Astrocyte (in vitro differentiated cells and primary cell): ENCODE measurements at regions not wholly inside any gene's neighbourhood (a gene's known extent, or its start where the extent isn't known, plus 50 kb on each side); places are given as distances from the start of the nearest gene placed in this dataset.

Experiments
- DNase-seq: peaks from one replicate; pipeline ENCODE4 v3.0.0-alpha.2; 2010; ENCODE audit warnings: low read depth
- FAIRE-seq: peaks from 2 replicates; lab custom pipeline; 2011; peaks lifted over from hg19 to GRCh38; lab: Jason Lieb, UNC
- H2AFZ ChIP-seq: 2 replicates; pipeline ENCODE4 v1.6.0; 2012; ENCODE audit warnings: low read depth, low read length, inconsistent platforms
- H3K27ac ChIP-seq: 2 replicates; pipeline ENCODE4 v1.5.1; 2011; ENCODE audit warnings: low read depth, low read length, inconsistent platforms
- H3K27me3 ChIP-seq: 2 replicates; pipeline ENCODE4 v1.6.0; 2011; ENCODE audit warnings: low read length, inconsistent platforms; ENCODE audit not compliant: insufficient read depth
- H3K36me3 ChIP-seq: 2 replicates; pipeline ENCODE4 v1.5.1; 2011; ENCODE audit warnings: low read length, inconsistent platforms; ENCODE audit not compliant: insufficient read depth
- H3K4me1 ChIP-seq: 2 replicates; pipeline ENCODE4 v1.5.1; 2011; ENCODE audit warnings: low read length, inconsistent platforms; ENCODE audit not compliant: insufficient read depth
- H3K4me2 ChIP-seq: 2 replicates; pipeline ENCODE4 v1.6.0; 2012; ENCODE audit warnings: low read length, inconsistent platforms
- H3K4me3 ChIP-seq: 2 replicates; pipeline ENCODE4 v1.5.1; 2011; ENCODE audit warnings: low read depth, mild to moderate bottlenecking, low read length, inconsistent platforms; ENCODE audit not compliant: insufficient read depth
- H3K79me2 ChIP-seq: 2 replicates; pipeline ENCODE4 v1.6.0; 2012; ENCODE audit warnings: mild to moderate bottlenecking, low read length, inconsistent platforms; ENCODE audit not compliant: insufficient read depth
- H3K9ac ChIP-seq: 2 replicates; pipeline ENCODE4 v1.6.0; 2012; ENCODE audit warnings: mild to moderate bottlenecking, low read length, inconsistent platforms
- H3K9me3 ChIP-seq: 2 replicates; pipeline ENCODE4 v1.5.1; 2012; ENCODE audit warnings: low read depth, mild to moderate bottlenecking, low read length, inconsistent platforms; ENCODE audit not compliant: insufficient read depth
- H4K20me1 ChIP-seq: 2 replicates; pipeline ENCODE4 v1.6.0; 2012; ENCODE audit warnings: low read length, inconsistent platforms; ENCODE audit not compliant: insufficient read depth
- H3K27ac Mint-ChIP-seq: one replicate; pipeline ENCODE4 v1.8.0; 2021; ENCODE audit warnings: mild to moderate bottlenecking, mixed read lengths; ENCODE audit not compliant: unreplicated experiment
- H3K27me3 Mint-ChIP-seq: one replicate; pipeline ENCODE4 v1.8.0; 2021; ENCODE audit warnings: low read depth, mixed read lengths; ENCODE audit not compliant: unreplicated experiment
- H3K36me3 Mint-ChIP-seq: one replicate; pipeline ENCODE4 v1.8.0; 2021; ENCODE audit warnings: low read depth, mixed read lengths; ENCODE audit not compliant: unreplicated experiment
- H3K4me1 Mint-ChIP-seq: one replicate; pipeline ENCODE4 v1.8.0; 2021; ENCODE audit warnings: low read depth, mixed read lengths; ENCODE audit not compliant: unreplicated experiment
- H3K4me3 Mint-ChIP-seq: one replicate; pipeline ENCODE4 v1.8.0; 2021; ENCODE audit warnings: mild to moderate bottlenecking, moderate library complexity, mixed read lengths; ENCODE audit not compliant: unreplicated experiment
- H3K9me3 Mint-ChIP-seq: one replicate; pipeline ENCODE4 v1.8.0; 2021; ENCODE audit warnings: mild to moderate bottlenecking, mixed read lengths; ENCODE audit not compliant: unreplicated experiment
- EZH2 ChIP-seq: IDR thresholded peaks from 2 replicates; pipeline ENCODE4 v1.6.1; 2012; ENCODE audit warnings: mild to moderate bottlenecking, low read length, inconsistent platforms; ENCODE audit not compliant: insufficient read depth
- TF ChIP-seq, protein P1 (sequence below): IDR thresholded peaks from 2 replicates; pipeline ENCODE4 v1.5.1; 2011; ENCODE audit warnings: low read depth, mild to moderate bottlenecking, inconsistent platforms, low read length, moderate library complexity; ENCODE audit not compliant: insufficient read depth

DNA sequence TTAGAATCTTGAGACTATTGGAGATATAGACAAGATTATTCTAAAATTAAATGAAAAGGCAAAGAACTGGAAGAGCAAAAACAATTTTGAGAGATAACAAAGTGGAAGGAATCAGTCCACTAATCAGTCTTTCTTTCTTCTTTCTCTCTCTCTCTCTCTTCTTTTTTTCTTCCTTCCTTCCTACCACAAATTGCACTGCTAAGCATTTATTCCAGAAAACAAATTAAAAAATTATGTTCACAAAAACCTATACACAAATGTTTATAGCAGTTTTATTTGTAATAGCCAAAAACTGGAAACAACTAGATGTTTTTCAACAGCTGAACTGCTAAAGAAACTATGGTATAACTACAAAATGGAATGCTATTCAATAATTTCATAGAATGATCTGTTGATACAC, 291.9 kb upstream of the FTMT start:
- Histone ChIP-seq H3K4me2 (no peak overlapping the region), H3K79me2 (no peaks in the 10 kb centered on the region), H3K27me3 (no peaks in the 10 kb centered on the region), H2AFZ (no peak overlapping the region), H3K4me3 (no peak overlapping the region), H3K9me3 (no peaks in the 10 kb centered on the region), H3K9ac (no peak overlapping the region), H3K36me3 (no peaks in the 10 kb centered on the region), H4K20me1 (no peaks in the 10 kb centered on the region), H3K4me1 (no peaks in the 10 kb centered on the region), H3K27ac (no peak overlapping the region)
- FAIRE-seq = no peak
- H3K9me3 Mint-ChIP-seq = peaks cover 4% of the 10 kb centered on the region
- H3K27me3 Mint-ChIP-seq = no peaks in the 10 kb centered on the region
- no peaks in the 10 kb centered on the region for H3K36me3 Mint-ChIP-seq
- TF ChIP-seq, protein P1, sequence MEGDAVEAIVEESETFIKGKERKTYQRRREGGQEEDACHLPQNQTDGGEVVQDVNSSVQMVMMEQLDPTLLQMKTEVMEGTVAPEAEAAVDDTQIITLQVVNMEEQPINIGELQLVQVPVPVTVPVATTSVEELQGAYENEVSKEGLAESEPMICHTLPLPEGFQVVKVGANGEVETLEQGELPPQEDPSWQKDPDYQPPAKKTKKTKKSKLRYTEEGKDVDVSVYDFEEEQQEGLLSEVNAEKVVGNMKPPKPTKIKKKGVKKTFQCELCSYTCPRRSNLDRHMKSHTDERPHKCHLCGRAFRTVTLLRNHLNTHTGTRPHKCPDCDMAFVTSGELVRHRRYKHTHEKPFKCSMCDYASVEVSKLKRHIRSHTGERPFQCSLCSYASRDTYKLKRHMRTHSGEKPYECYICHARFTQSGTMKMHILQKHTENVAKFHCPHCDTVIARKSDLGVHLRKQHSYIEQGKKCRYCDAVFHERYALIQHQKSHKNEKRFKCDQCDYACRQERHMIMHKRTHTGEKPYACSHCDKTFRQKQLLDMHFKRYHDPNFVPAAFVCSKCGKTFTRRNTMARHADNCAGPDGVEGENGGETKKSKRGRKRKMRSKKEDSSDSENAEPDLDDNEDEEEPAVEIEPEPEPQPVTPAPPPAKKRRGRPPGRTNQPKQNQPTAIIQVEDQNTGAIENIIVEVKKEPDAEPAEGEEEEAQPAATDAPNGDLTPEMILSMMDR = no peak
- no peak for TF ChIP-seq EZH2
- no peak overlapping the region for H3K27ac Mint-ChIP-seq
- no peak overlapping the region for H3K4me3 Mint-ChIP-seq
- DNase-seq = no peak
- no peaks in the 10 kb centered on the region for H3K4me1 Mint-ChIP-seq

DNA sequence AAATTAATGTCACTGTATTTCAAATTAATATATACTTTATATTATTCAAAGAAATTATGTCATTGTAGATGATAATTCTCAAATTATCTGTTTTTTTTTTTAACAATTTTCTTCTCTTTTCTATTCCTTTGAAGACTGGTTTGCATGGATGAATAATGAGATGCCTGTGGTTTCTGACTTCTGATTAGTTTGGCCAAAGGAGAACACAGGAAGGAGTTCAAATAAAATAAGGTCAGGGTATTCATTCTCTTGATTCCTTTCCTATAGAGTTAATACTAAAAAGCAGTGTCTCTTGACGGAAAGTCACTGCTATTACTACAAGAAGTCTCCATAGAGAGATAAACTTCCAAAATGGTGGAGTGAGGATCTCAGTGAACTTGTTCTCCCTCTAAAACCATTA, 279.6 kb upstream of the FTMT start:
- no peak overlapping the region for H3K27ac Mint-ChIP-seq
- no peak for FAIRE-seq
- H3K4me1 ChIP-seq = no peaks in the 10 kb centered on the region
- no peak overlapping the region for H3K4me3 ChIP-seq
- TF ChIP-seq EZH2 = no peak
- TF ChIP-seq, protein P1 = no peak
- H3K4me1 Mint-ChIP-seq = peaks cover 9% of the 10 kb centered on the region
- H4K20me1 ChIP-seq = no peaks in the 10 kb centered on the region
- no peak overlapping the region for H3K27ac ChIP-seq
- peak; percentile 45 for DNase-seq
- no peaks in the 10 kb centered on the region for H3K9me3 ChIP-seq
- H3K4me2 ChIP-seq = no peak overlapping the region
- H3K9me3 Mint-ChIP-seq = no peaks in the 10 kb centered on the region
- no peak overlapping the region for H3K9ac ChIP-seq
- H3K27me3 Mint-ChIP-seq = no peaks in the 10 kb centered on the region
- no peak overlapping the region for H3K4me3 Mint-ChIP-seq
- no peaks in the 10 kb centered on the region for H3K27me3 ChIP-seq
- no peaks in the 10 kb centered on the region for H3K36me3 ChIP-seq
- H3K36me3 Mint-ChIP-seq = no peaks in the 10 kb centered on the region
- H3K79me2 ChIP-seq = no peaks in the 10 kb centered on the region
- H2AFZ ChIP-seq = no peak overlapping the region

DNA sequence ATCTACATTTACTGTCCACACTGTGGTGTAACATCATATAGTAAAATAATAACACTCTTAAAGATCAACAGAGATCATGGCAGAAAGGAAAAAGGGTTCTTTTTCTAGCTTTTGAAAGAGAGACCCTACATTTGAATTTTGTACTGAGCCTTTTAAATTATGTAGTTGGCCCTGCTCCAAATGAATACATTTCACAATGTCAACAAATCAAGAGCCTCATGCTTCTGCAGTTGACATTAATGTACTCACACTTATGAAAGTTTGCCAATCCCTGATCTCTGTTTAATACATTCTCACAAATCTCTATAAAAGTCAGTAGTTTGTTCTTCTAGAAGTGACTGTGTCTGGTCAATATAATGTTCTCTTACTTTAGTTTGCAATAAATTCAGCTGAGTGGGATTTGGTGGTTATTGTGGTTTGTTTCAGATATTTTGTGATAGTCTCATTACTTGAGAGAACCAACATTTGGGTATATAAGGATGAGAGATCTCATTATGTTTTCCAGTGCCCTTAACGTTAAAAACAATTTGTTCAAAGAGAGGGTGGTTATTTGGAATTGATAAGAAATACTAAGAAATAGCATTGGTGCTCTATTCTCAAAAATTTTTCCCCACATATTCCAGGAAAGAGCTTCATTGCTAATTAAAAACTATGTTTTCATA, 277.8 kb upstream of the FTMT start:
- Histone ChIP-seq H3K9me3 (no peaks in the 10 kb centered on the region), H3K9ac (no peak overlapping the region), H2AFZ (no peak overlapping the region), H4K20me1 (no peaks in the 10 kb centered on the region), H3K4me3 (no peak overlapping the region), H3K4me1 (no peaks in the 10 kb centered on the region), H3K36me3 (no peaks in the 10 kb centered on the region), H3K79me2 (no peaks in the 10 kb centered on the region), H3K27me3 (no peaks in the 10 kb centered on the region), H3K4me2 (no peak overlapping the region), H3K27ac (no peak overlapping the region)
- Mint-ChIP-seq H3K27ac (no peak overlapping the region), H3K27me3 (no peaks in the 10 kb centered on the region), H3K36me3 (no peaks in the 10 kb centered on the region), H3K4me3 (no peak overlapping the region), H3K4me1 (peaks cover 9% of the 10 kb centered on the region), H3K9me3 (no peaks in the 10 kb centered on the region)
- TF ChIP-seq, protein P1 = no peak
- DNase-seq (peak; percentile 0), FAIRE-seq (no peak)
